ENCODE measurements at regions not wholly inside any gene's neighbourhood (a gene's known extent, or its start where the extent isn't known, plus 50 kb on each side); places are given as distances from the start of the nearest gene placed in this dataset.

DNA sequence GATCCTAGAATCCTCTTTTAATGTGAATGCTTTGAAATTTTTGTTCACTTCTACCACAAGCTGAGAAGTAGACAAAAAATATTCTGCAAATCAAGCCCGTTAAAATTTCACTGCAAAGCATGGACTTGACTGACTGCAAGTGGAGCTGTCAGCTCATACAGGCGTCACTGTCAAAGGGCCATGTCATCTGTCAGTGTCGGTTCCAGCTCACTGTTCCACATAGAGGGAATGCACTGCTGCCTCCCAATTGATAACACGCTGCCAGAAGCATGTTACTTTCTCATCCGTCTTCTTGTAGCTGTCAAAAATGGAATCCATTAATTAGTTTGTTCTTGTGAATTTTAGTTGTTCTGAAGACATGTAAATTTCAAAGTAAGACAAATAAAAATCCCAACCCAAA is 50.4 kb upstream of the FBXL4 start:
- Histone ChIP-seq H3K4me2 (ENCODE audit: low read depth, low read length) (no peak overlapping the region), H3K9me3 (ENCODE audit: low read length) (no peaks in the 10 kb centered on the region), H3K27ac (ENCODE audit: extremely low read length, insufficient read depth, low read length) (no peak overlapping the region), H3K27me3 (ENCODE audit: control insufficient read depth in 1 of 2, insufficient read depth in 2 of 2, low read length in 2 of 2) (no peaks in the 10 kb centered on the region), H3K79me2 (ENCODE audit: insufficient read depth, low read length) (no peaks in the 10 kb centered on the region), H3K36me3 (replicated peaks in 1 of 2; ENCODE audit: control insufficient read depth in 1 of 2, insufficient read depth in 2 of 2, low read length in 2 of 2) (no peaks in the 10 kb centered on the region), H3K9ac (ENCODE audit: insufficient read depth, low read depth, low read length) (no peak overlapping the region), H3K4me3 (replicated peaks in 1 of 3; ENCODE audit: insufficient read depth in 1 of 3, low read depth in 2 of 3, low read length in 3 of 3) (no peak overlapping the region), H4K20me1 (ENCODE audit: insufficient read depth, low read length) (no peaks in the 10 kb centered on the region), H2AFZ (ENCODE audit: low read length) (no peak overlapping the region), H3K4me1 (ENCODE audit: insufficient read depth, low read length) (no peaks in the 10 kb centered on the region)
- BruUV-seq (replicated peaks) = no TSS peak
- in situ Hi-C loops (cut with HindIII; ENCODE audit: extremely low pct_ligation_motif_present, low pct_unique_long_range_greater_than_20kb) = no loop called here
- POLR2A ChIA-PET = no interaction called here
- DNase-seq (ENCODE audit: low spot score) (no peak), FAIRE-seq (no peak), ATAC-seq (no peak)
- WGBS (ENCODE audit: low lambda C conversion rate) = 0% methylated on average over 4 of the region's 5 CpGs
- CTCF ChIA-PET (ENCODE audit: low intra/inter-chr PET ratio, low total read pairs) = no interaction called here
- intact Hi-C loops (cut with micrococcal nuclease; ENCODE audit: unreplicated experiment) = no loop called here
- TF ChIP-seq ZNF317 (CRISPR knock-in tag; IDR thresholded peaks at IDR 0.05) = no peak
- no peak for TF ChIP-seq NFYC (CRISPR knock-in tag; IDR thresholded peaks at IDR 0.05)
- no peak for TF ChIP-seq MYC (CRISPR knock-in tag; IDR thresholded peaks at IDR 0.05; ENCODE audit: borderline replicate concordance)
- TF ChIP-seq MIER3 (CRISPR knock-in tag; IDR thresholded peaks at IDR 0.05; ENCODE audit: borderline replicate concordance) = no peak
- TF ChIP-seq GPN1 (CRISPR knock-in tag; IDR thresholded peaks at IDR 0.05; ENCODE audit: borderline replicate concordance) = no peak
- TF ChIP-seq ZNF790 (CRISPR knock-in tag; IDR thresholded peaks at IDR 0.05; ENCODE audit: borderline replicate concordance) = no peak
- no peak for TF ChIP-seq SMARCE1 (IDR thresholded peaks at IDR 0.05; ENCODE audit: borderline replicate concordance)
- TF ChIP-seq NR0B2 (CRISPR knock-in tag; IDR thresholded peaks at IDR 0.05) = no peak
- TF ChIP-seq NFATC3 (CRISPR knock-in tag; IDR thresholded peaks at IDR 0.05) = no peak
- TF ChIP-seq, protein P1, sequence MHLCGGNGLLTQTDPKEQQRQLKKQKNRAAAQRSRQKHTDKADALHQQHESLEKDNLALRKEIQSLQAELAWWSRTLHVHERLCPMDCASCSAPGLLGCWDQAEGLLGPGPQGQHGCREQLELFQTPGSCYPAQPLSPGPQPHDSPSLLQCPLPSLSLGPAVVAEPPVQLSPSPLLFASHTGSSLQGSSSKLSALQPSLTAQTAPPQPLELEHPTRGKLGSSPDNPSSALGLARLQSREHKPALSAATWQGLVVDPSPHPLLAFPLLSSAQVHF (CRISPR knock-in tag; IDR thresholded peaks at IDR 0.05) = no peak
- no peak for TF ChIP-seq ZNF253 (CRISPR knock-in tag; IDR thresholded peaks at IDR 0.05; ENCODE audit: borderline replicate concordance)
- no peak for TF ChIP-seq SRSF4 (IDR thresholded peaks at IDR 0.05; ENCODE audit: low read depth, low read length, poor library complexity, severe bottlenecking)
- no peak for TF ChIP-seq ZFP62 (CRISPR knock-in tag; IDR thresholded peaks at IDR 0.05)
- no peak for TF ChIP-seq REST (IDR thresholded peaks at IDR 0.05; ENCODE audit: borderline replicate concordance in 1 of 2, low read depth in 1 of 2, low read length in 2 of 2)
- TF ChIP-seq MATR3 (CRISPR knock-in tag; IDR thresholded peaks at IDR 0.05) = no peak
- TF ChIP-seq PBX3 (CRISPR knock-in tag; IDR thresholded peaks at IDR 0.05; ENCODE audit: borderline replicate concordance) = no peak
- no peak for TF ChIP-seq HNF4A (CRISPR knock-in tag; IDR thresholded peaks at IDR 0.05)
- TF ChIP-seq GATAD1 (CRISPR knock-in tag; IDR thresholded peaks at IDR 0.05) = no peak
- TF ChIP-seq GMEB2 (CRISPR knock-in tag; IDR thresholded peaks at IDR 0.05; ENCODE audit: low read depth) = no peak
- no peak for TF ChIP-seq SYNCRIP (IDR thresholded peaks at IDR 0.05; ENCODE audit: insufficient read depth, low read depth, low read length)
